ENCODE measurements at regions not wholly inside any gene's neighbourhood (a gene's known extent, or its start where the extent isn't known, plus 50 kb on each side); places are given as distances from the start of the nearest gene placed in this dataset.

DNA sequence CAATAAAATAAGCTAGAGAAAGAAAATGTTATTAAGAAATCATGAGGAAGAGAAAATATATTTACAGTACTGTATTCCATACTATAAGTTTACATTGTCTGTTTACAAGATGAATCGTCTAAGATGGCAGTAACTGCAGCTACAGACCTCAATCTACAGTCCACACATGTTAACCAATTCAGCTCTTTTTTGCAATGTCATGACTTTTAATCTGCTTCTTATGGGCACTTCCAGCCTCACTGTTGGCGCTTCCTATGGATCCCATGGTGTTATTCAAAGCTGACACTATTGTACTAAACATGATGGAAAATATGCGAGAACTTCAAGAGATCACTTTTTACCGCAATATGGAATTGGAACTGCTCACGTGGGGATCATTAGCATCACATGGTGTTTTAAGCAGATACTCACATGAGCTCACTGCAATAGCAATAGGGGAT is 451.5 kb upstream of the CITED2 start:
- TF ChIP-seq, protein P1, sequence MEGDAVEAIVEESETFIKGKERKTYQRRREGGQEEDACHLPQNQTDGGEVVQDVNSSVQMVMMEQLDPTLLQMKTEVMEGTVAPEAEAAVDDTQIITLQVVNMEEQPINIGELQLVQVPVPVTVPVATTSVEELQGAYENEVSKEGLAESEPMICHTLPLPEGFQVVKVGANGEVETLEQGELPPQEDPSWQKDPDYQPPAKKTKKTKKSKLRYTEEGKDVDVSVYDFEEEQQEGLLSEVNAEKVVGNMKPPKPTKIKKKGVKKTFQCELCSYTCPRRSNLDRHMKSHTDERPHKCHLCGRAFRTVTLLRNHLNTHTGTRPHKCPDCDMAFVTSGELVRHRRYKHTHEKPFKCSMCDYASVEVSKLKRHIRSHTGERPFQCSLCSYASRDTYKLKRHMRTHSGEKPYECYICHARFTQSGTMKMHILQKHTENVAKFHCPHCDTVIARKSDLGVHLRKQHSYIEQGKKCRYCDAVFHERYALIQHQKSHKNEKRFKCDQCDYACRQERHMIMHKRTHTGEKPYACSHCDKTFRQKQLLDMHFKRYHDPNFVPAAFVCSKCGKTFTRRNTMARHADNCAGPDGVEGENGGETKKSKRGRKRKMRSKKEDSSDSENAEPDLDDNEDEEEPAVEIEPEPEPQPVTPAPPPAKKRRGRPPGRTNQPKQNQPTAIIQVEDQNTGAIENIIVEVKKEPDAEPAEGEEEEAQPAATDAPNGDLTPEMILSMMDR (IDR thresholded peaks at IDR 0.05; ENCODE audit: insufficient read depth, low read length), result no peak
- H3K4me3 ChIP-seq (ENCODE audit: low read depth, low read length), result no peak overlapping the region
- DNase-seq (ENCODE audit: low read depth), result no peak

DNA sequence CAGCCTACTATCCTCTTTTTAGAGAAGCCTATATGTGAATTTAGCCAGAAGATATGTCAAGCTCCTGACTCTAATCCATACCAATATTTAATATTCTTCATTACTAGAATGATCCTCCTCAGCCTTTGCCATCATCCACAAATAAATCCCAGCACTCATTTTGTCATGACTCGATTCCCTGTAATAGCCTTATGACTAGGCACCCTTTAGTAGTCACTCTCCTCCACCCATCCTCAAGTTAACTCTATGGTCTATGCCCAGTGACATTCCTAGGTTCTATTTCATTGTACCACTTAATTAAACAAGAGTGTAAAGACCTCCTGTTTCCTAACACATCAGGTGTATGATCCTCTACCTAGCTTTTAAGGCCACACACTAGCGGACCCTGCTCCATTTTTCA is 450.4 kb upstream of the CITED2 start:
- DNase-seq (ENCODE audit: low read depth), result no peak
- H3K4me3 ChIP-seq (ENCODE audit: low read depth, low read length), result no peak overlapping the region
- TF ChIP-seq, protein P1 (IDR thresholded peaks at IDR 0.05; ENCODE audit: insufficient read depth, low read length), result no peak

DNA sequence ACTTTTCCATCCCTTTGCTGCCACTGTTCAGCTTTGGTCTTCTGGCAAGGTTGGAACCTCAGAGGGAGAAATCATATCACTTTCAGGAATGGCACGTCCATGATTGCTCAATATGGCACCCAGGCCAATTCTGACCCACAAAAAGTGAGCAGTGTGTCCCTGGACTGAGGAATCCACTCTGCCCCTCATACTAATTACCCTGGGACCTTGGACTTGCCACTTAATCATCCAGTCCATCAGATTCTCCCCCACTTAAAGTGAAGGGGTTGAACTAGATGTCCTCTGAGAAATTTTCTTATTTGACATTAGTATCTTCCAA is 449.3 kb upstream of the CITED2 start:
- DNase-seq (ENCODE audit: low read depth), result no peak
- no peak overlapping the region for H3K4me3 ChIP-seq (ENCODE audit: low read depth, low read length)
- TF ChIP-seq, protein P1 (IDR thresholded peaks at IDR 0.05; ENCODE audit: insufficient read depth, low read length), result no peak

DNA sequence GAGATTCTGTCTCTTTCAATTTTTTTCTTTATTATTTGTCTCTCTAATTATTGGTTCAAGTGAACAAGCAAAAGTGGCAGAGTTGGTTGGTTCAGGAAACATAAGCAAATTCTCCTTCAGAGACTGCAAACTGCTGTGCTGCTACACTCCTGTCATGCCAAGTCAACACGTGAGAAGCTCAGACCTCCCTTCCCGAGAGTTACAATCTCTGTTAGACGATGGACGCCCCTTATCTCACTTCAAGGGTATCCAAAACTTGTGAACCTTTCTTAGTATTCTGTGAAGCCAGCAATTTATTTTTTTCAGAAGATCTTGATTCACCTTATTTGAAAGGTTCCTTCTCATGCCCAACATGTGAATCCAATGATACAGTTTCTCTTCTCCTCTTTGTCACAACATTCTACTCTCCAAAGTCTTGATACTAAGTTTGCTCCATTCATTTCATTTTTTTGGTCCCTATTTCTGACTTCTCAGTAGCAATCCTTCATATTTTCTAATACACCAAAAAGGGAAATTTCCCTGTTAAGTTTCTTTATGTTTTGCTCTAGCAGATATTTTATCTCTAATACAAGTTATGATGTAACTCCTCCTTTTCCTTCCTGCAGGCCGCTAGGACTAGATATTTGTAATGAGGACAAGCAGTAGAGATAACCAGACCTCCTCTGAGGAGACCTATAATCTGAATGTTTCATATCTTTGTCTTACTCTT is 448.8 kb upstream of the CITED2 start:
- H3K4me3 ChIP-seq (ENCODE audit: low read depth, low read length), result no peak overlapping the region
- DNase-seq (ENCODE audit: low read depth), result no peak
- TF ChIP-seq, protein P1 (IDR thresholded peaks at IDR 0.05; ENCODE audit: insufficient read depth, low read length), result no peak

DNA sequence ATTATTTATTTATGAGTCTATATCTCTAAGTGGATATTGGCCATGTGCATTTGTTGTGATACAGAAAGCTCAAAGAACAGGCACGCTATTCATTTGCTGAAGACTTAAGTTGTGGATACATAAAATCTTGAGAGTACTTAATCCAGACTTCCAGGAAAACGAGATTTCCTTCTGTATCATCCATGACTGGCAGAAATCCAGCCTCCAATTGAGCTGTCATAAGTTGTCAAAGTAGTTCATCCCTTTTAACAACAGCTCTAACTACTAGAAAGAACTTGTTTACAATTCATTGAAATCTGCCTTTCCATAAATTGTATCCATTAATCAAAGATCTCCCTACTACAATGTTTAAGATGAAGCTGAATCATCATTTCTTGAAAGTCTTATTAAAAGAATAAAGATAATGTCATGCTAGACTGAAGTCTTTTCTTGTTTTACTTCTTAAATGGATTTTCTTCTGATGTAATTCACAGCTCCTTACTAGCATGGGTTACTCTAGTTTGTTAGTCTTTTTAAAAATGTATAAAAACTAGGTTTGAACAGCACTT is 447.3 kb upstream of the CITED2 start:
- H3K4me3 ChIP-seq (ENCODE audit: low read depth, low read length), result no peak overlapping the region
- no peak for DNase-seq (ENCODE audit: low read depth)
- TF ChIP-seq, protein P1 (IDR thresholded peaks at IDR 0.05; ENCODE audit: insufficient read depth, low read length), result no peak

DNA sequence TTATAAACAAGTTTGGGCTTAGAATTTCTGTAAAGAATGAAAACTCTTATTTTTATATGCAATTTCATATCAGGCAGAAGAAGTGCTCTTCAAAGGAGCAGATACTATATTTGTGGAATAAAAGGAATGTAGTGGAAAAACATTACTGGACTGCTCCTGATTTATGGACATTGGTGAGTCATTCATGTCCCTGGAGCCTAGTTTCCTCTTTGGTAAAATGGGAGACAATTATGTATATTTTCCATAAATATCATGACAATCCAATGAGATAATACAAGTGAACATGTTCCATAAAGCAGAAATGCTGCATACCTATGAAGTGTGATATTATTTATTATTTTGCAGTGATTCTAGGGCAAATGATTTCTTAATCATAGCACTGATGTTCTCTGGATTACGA is 445.8 kb upstream of the CITED2 start:
- TF ChIP-seq, protein P1 (IDR thresholded peaks at IDR 0.05; ENCODE audit: insufficient read depth, low read length), result no peak
- no peak overlapping the region for H3K4me3 ChIP-seq (ENCODE audit: low read depth, low read length)
- DNase-seq (ENCODE audit: low read depth), result peak; percentile 76

DNA sequence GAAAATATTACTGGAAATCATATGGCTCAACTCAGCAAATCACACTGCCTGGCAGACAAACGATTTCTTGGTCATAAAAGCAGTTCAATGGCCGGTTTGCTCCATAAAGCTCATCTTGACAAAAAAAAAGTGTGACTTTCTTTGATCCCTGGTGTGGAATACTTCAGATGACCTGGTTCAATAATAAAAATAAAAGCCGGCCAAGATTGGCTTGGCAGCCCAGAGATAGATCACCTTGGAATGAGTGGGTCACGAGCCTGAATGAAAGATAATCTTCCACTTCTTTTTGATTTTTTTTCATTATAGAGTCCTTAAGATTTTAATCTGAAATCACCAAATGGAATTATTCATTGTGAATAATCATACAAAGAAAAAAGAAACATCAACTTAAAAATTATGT is 445.3 kb upstream of the CITED2 start:
- no peak for DNase-seq (ENCODE audit: low read depth)
- no peak overlapping the region for H3K4me3 ChIP-seq (ENCODE audit: low read depth, low read length)
- TF ChIP-seq, protein P1 (IDR thresholded peaks at IDR 0.05; ENCODE audit: insufficient read depth, low read length), result no peak
